GM23338 (cell line): ENCODE measurements at regions not wholly inside any gene's neighbourhood (a gene's known extent, or its start where the extent isn't known, plus 50 kb on each side); places are given as distances from the start of the nearest gene placed in this dataset.
"Not testable (repeated sequence)": the region's sequence is repeated elsewhere in the genome, so short reads cannot be mapped to it uniquely, and the experiment has no call there.

Source experiments
- CREB1 ChIP-seq: fragments of 250-450 bp; sonication (Bioruptor Pico); IDR thresholded peaks from 2 replicates; pipeline ENCODE4 v1.5.0; 2020; ENCODE audit warnings: low read depth, mild to moderate bottlenecking, moderate library complexity
- CTCF ChIP-seq, 2 experiments: fragments of 200-600 bp in 1 of 2; sonication (generic) in 1 of 2; conservative IDR thresholded peaks; 2 replicates each; pipeline versions ENCODE4 v1.5.1 to v1.6.1; 2016 to 2017; ENCODE audit warnings: antibody characterized with exemption in 2 of 2, low read depth in 2 of 2, mild to moderate bottlenecking in 2 of 2, moderate library complexity in 1 of 2
- EZH2 ChIP-seq: fragments of 200-600 bp; sonication (generic); IDR thresholded peaks from one replicate; pipeline ENCODE4 v1.8.0; 2017; ENCODE audit warnings: antibody characterized with exemption, mild to moderate bottlenecking, low read depth; ENCODE audit not compliant: unreplicated experiment
- EZH2phosphoT487 ChIP-seq: fragments of 200-600 bp; sonication (generic); IDR thresholded peaks from one replicate; pipeline ENCODE4 v1.8.1; 2018; ENCODE audit warnings: antibody characterized with exemption; ENCODE audit not compliant: unreplicated experiment
- JUNB ChIP-seq: IDR thresholded peaks from one replicate; pipeline ENCODE4 v1.6.1; 2016; ENCODE audit warnings: antibody characterized with exemption; ENCODE audit not compliant: unreplicated experiment
- NANOG ChIP-seq: IDR thresholded peaks from 2 replicates; pipeline ENCODE4 v1.6.1; 2016; ENCODE audit warnings: antibody characterized with exemption, borderline replicate concordance
- POLR2AphosphoS5 ChIP-seq: IDR thresholded peaks from 2 replicates; pipeline ENCODE4 v1.6.1; 2016; ENCODE audit warnings: antibody characterized with exemption, low read depth
- STAT1 ChIP-seq: IDR thresholded peaks from one replicate; pipeline ENCODE4 v1.6.1; 2016; ENCODE audit warnings: antibody characterized with exemption; ENCODE audit not compliant: unreplicated experiment
- ZNF114 ChIP-seq: fragments of 250-450 bp; sonication (Bioruptor Pico); IDR thresholded peaks from 2 replicates; pipeline ENCODE4 v1.5.0; 2020; ENCODE audit warnings: mild to moderate bottlenecking, moderate library complexity
- ZNF331 ChIP-seq: fragments of 250-450 bp; sonication (Bioruptor Pico); IDR thresholded peaks from 2 replicates; pipeline ENCODE4 v1.5.0; 2020; ENCODE audit warnings: low read depth, mild to moderate bottlenecking, moderate library complexity
- ZNF462 ChIP-seq: fragments of 250-450 bp; sonication (Bioruptor Pico); IDR thresholded peaks from 2 replicates; pipeline ENCODE4 v1.5.0; 2020; ENCODE audit warnings: mild to moderate bottlenecking, moderate library complexity
- TF ChIP-seq, protein P1 (sequence below): IDR thresholded peaks from one replicate; pipeline ENCODE4 v1.6.1; 2018; ENCODE audit warnings: antibody characterized with exemption; ENCODE audit not compliant: unreplicated experiment
- TF ChIP-seq, protein P2 (sequence below): IDR thresholded peaks from 2 replicates; pipeline ENCODE4 v1.6.1; 2016; ENCODE audit warnings: antibody characterized with exemption

DNA sequence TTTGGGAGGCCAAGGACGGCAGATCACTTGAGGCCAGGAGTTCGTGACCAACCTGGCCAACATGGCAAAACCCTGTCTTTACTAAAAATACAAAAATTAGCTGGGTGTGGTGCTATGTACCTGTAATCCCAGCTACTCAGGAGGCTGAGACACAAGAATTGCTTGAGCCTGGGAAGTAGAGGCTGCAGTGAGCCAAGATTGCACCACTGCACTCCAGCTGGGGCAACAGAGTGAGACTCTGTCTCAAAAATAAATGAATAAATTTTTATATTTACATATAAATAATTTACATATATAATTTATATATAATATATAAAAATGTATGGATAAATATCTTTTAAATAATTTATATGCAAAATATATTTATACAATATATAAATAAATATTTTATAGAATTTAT, 263.3 kb downstream of the TPBG start:
- not testable (repeated sequence) for TF ChIP-seq ZNF462; CTCF (conservative IDR thresholded peaks at IDR 0.05; ENCODE audit: low read depth in 2 of 2); EZH2phosphoT487; POLR2AphosphoS5; EZH2; ZNF331; JUNB; STAT1; CREB1 (CRISPR knock-in tag); NANOG; ZNF114 (CRISPR knock-in tag)
- TF ChIP-seq, protein P1, sequence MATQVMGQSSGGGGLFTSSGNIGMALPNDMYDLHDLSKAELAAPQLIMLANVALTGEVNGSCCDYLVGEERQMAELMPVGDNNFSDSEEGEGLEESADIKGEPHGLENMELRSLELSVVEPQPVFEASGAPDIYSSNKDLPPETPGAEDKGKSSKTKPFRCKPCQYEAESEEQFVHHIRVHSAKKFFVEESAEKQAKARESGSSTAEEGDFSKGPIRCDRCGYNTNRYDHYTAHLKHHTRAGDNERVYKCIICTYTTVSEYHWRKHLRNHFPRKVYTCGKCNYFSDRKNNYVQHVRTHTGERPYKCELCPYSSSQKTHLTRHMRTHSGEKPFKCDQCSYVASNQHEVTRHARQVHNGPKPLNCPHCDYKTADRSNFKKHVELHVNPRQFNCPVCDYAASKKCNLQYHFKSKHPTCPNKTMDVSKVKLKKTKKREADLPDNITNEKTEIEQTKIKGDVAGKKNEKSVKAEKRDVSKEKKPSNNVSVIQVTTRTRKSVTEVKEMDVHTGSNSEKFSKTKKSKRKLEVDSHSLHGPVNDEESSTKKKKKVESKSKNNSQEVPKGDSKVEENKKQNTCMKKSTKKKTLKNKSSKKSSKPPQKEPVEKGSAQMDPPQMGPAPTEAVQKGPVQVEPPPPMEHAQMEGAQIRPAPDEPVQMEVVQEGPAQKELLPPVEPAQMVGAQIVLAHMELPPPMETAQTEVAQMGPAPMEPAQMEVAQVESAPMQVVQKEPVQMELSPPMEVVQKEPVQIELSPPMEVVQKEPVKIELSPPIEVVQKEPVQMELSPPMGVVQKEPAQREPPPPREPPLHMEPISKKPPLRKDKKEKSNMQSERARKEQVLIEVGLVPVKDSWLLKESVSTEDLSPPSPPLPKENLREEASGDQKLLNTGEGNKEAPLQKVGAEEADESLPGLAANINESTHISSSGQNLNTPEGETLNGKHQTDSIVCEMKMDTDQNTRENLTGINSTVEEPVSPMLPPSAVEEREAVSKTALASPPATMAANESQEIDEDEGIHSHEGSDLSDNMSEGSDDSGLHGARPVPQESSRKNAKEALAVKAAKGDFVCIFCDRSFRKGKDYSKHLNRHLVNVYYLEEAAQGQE: not testable (repeated sequence)
- TF ChIP-seq, protein P2, sequence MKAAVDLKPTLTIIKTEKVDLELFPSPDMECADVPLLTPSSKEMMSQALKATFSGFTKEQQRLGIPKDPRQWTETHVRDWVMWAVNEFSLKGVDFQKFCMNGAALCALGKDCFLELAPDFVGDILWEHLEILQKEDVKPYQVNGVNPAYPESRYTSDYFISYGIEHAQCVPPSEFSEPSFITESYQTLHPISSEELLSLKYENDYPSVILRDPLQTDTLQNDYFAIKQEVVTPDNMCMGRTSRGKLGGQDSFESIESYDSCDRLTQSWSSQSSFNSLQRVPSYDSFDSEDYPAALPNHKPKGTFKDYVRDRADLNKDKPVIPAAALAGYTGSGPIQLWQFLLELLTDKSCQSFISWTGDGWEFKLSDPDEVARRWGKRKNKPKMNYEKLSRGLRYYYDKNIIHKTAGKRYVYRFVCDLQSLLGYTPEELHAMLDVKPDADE: not testable (repeated sequence)
